ENCODE measurements at regions not wholly inside any gene's neighbourhood (a gene's known extent, or its start where the extent isn't known, plus 50 kb on each side); places are given as distances from the start of the nearest gene placed in this dataset.

DNA sequence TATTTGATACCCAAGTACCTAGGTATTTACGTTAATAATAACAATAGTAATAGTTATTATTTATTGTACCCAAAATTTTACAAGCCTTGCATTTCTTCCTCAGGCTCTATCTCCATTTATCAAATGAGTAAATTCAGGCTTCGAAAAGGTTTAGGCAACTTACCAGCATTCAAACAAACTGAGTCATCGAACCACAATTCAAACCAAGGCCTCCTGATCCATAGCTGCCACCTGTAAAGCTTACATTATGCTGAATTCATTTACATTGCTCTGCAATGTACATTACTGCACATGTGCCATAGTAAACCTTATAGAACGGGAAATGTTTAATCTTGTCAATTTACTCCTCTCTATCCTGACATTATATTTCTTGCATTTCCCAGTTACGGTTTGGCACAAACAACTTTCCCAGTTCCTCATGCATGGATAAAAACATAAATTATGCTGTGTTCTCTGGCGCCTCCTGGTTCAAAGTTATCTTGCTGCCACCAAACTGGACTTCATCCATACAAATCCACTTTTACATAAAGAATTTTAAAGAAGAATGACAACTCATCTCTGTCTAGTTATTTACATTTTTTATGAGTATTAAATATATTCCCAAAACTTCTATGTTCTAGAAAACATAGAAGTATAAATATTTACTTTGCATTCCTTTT, 360.6 kb upstream of the SOX9 start:
- no peak overlapping the region for H3K4me2 ChIP-seq (replicated peaks; ENCODE audit: low read depth, low read length, poor library complexity, severe bottlenecking)
- 100% methylated on average over 1 of the region's 6 CpGs for WGBS (ENCODE audit: insufficient coverage)
- H3K4me1 ChIP-seq (ENCODE audit: control insufficient read depth in 2 of 2, insufficient read depth in 2 of 2, low read length in 2 of 2), result no peaks in the 10 kb centered on the region
- no peak overlapping the region for H3K27ac ChIP-seq (ENCODE audit: low read length in 2 of 2)
- no peak overlapping the region for H3K4me3 ChIP-seq (ENCODE audit: control extremely low read depth in 1 of 5, extremely low read depth in 1 of 5, insufficient read depth in 1 of 5, low read depth in 2 of 5, low read length in 4 of 5)
- Mint-ChIP-seq H3K27ac (no peak overlapping the region), H3K9me3 (ENCODE audit: insufficient read depth) (peaks cover 2% of the 10 kb centered on the region), H3K4me3 (no peak overlapping the region), H3K27me3 (no peaks in the 10 kb centered on the region), H3K4me1 (no peaks in the 10 kb centered on the region)
- no peaks in the 10 kb centered on the region for H4K20me1 ChIP-seq (ENCODE audit: control insufficient read depth, insufficient read depth, low read length, poor library complexity, severe bottlenecking)
- H3K27me3 ChIP-seq (replicated peaks in 1 of 4; ENCODE audit: control extremely low read depth in 1 of 4, control insufficient read depth in 3 of 4, insufficient read depth in 4 of 4, low read length in 3 of 4), result no peaks in the 10 kb centered on the region
- TF ChIP-seq CTCF (IDR thresholded peaks at IDR 0.05), result no peak
- no peak for TF ChIP-seq EZH2 (IDR thresholded peaks at IDR 0.05; ENCODE audit: borderline replicate concordance, insufficient read depth, low read depth, low read length, poor library complexity, severe bottlenecking)
- ATAC-seq (ENCODE audit: low read depth) (no peak), DNase-seq (no peak)
- H3K9me3 ChIP-seq (ENCODE audit: control extremely low read depth in 1 of 3, control insufficient read depth in 2 of 3, insufficient read depth in 1 of 3, low read length in 2 of 3), result peaks cover 0 to 3% (median 0%) of the 10 kb centered on the region in 3 donors
- H3K79me2 ChIP-seq (ENCODE audit: control insufficient read depth, insufficient read depth, low read length), result no peaks in the 10 kb centered on the region
- H3K9ac ChIP-seq (ENCODE audit: low read length), result no peak overlapping the region
- intact Hi-C loops (cut with micrococcal nuclease), result no loop called here
- ChIA-PET POLR2A (no interaction called here), CTCF (no interaction called here)
- H3K36me3 ChIP-seq (replicated peaks in 1 of 2; ENCODE audit: control extremely low read depth in 1 of 2, control insufficient read depth in 1 of 2, extremely low read depth in 1 of 2, insufficient read depth in 2 of 2, low read length in 1 of 2), result no peaks in the 10 kb centered on the region
- no peak overlapping the region for H2AFZ ChIP-seq (ENCODE audit: insufficient read depth, low read depth, low read length, poor library complexity, severe bottlenecking)

- ChIA-PET POLR2A (no interaction called here), CTCF (no interaction called here)
- Histone ChIP-seq H3K27me3 (replicated peaks in 1 of 4; ENCODE audit: control extremely low read depth in 1 of 4, control insufficient read depth in 3 of 4, insufficient read depth in 4 of 4, low read length in 3 of 4) (no peaks in the 10 kb centered on the region), H3K79me2 (ENCODE audit: control insufficient read depth, insufficient read depth, low read length) (no peaks in the 10 kb centered on the region), H3K36me3 (replicated peaks in 1 of 2; ENCODE audit: control extremely low read depth in 1 of 2, control insufficient read depth in 1 of 2, extremely low read depth in 1 of 2, insufficient read depth in 2 of 2, low read length in 1 of 2) (no peaks in the 10 kb centered on the region), H3K4me1 (ENCODE audit: control insufficient read depth in 2 of 2, insufficient read depth in 2 of 2, low read length in 2 of 2) (no peaks in the 10 kb centered on the region), H2AFZ (ENCODE audit: insufficient read depth, low read depth, low read length, poor library complexity, severe bottlenecking) (no peak overlapping the region), H3K4me2 (replicated peaks; ENCODE audit: low read depth, low read length, poor library complexity, severe bottlenecking) (no peak overlapping the region), H3K9me3 (ENCODE audit: control extremely low read depth in 1 of 3, control insufficient read depth in 2 of 3, insufficient read depth in 1 of 3, low read length in 2 of 3) (peaks cover 0 to 3% (median 0%) of the 10 kb centered on the region in 3 donors), H3K4me3 (ENCODE audit: control extremely low read depth in 1 of 5, extremely low read depth in 1 of 5, insufficient read depth in 1 of 5, low read depth in 2 of 5, low read length in 4 of 5) (no peak overlapping the region), H3K27ac (ENCODE audit: low read length in 2 of 2) (no peak overlapping the region), H4K20me1 (ENCODE audit: control insufficient read depth, insufficient read depth, low read length, poor library complexity, severe bottlenecking) (no peaks in the 10 kb centered on the region), H3K9ac (ENCODE audit: low read length) (no peak overlapping the region)
- ATAC-seq (ENCODE audit: low read depth) (no peak), DNase-seq (no peak)
- no peak overlapping the region for H3K27ac Mint-ChIP-seq
- no CpG with 5 or more reads among the region's 3 CpGs for WGBS (ENCODE audit: insufficient coverage)
- H3K4me3 Mint-ChIP-seq, result no peak overlapping the region
- H3K27me3 Mint-ChIP-seq, result no peaks in the 10 kb centered on the region
- peaks cover 2% of the 10 kb centered on the region for H3K9me3 Mint-ChIP-seq (ENCODE audit: insufficient read depth)
- intact Hi-C loops (cut with micrococcal nuclease), result no loop called here
- TF ChIP-seq CTCF (IDR thresholded peaks at IDR 0.05), result no peak
- no peak for TF ChIP-seq EZH2 (IDR thresholded peaks at IDR 0.05; ENCODE audit: borderline replicate concordance, insufficient read depth, low read depth, low read length, poor library complexity, severe bottlenecking)
- no peaks in the 10 kb centered on the region for H3K4me1 Mint-ChIP-seq
Measured at GRCh38 chr17:71762526-71762925, 358.3 kb upstream of the SOX9 start.

All from B cell (primary cell).